ENCODE measurements at regions not wholly inside any gene's neighbourhood (a gene's known extent, or its start where the extent isn't known, plus 50 kb on each side); places are given as distances from the start of the nearest gene placed in this dataset.

DNA sequence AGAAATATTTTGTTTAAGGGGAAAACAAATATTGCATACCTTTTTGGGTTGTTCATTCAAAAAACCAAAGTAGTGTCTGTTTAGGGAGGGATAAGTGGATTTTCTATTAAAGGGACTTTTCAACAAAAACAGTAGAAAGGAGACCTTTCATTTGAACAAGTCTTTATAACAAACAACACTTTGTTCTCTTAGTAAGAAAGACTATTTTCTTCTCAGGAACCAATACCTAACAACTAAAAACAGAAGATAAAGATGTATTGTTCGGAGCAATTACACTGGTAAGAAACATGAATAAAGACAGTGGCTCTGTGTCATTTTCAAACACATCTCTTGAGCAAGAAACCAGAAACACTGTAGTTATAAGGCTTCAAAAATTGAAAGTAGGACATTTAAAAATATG, 1610.1 kb upstream of the PCDH20 start:
- H3K79me2 ChIP-seq (ENCODE audit: control insufficient read depth, low read length): no peaks in the 10 kb centered on the region
- H3K36me3 ChIP-seq (ENCODE audit: control insufficient read depth, low read length): no peaks in the 10 kb centered on the region
- no peaks in the 10 kb centered on the region for H3K9me2 ChIP-seq (replicated peaks; ENCODE audit: control insufficient read depth, low read length)
- no peak overlapping the region for H3K4me2 ChIP-seq (ENCODE audit: low read length)
- no peak overlapping the region for H3K27ac ChIP-seq (ENCODE audit: low read depth, low read length)
- no peak for TF ChIP-seq EZH2phosphoT487 (IDR thresholded peaks at IDR 0.05; ENCODE audit: borderline replicate concordance, low read length)
- TF ChIP-seq, protein P1, sequence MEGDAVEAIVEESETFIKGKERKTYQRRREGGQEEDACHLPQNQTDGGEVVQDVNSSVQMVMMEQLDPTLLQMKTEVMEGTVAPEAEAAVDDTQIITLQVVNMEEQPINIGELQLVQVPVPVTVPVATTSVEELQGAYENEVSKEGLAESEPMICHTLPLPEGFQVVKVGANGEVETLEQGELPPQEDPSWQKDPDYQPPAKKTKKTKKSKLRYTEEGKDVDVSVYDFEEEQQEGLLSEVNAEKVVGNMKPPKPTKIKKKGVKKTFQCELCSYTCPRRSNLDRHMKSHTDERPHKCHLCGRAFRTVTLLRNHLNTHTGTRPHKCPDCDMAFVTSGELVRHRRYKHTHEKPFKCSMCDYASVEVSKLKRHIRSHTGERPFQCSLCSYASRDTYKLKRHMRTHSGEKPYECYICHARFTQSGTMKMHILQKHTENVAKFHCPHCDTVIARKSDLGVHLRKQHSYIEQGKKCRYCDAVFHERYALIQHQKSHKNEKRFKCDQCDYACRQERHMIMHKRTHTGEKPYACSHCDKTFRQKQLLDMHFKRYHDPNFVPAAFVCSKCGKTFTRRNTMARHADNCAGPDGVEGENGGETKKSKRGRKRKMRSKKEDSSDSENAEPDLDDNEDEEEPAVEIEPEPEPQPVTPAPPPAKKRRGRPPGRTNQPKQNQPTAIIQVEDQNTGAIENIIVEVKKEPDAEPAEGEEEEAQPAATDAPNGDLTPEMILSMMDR (IDR thresholded peaks at IDR 0.05; ENCODE audit: low read depth, low read length, poor library complexity, severe bottlenecking): no peak
- H3K4me1 ChIP-seq (ENCODE audit: control insufficient read depth, low read length): no peaks in the 10 kb centered on the region
- H3K4me3 ChIP-seq (ENCODE audit: low read length): no peak overlapping the region
- H3K27me3 ChIP-seq (ENCODE audit: control insufficient read depth, low read length): no peaks in the 10 kb centered on the region
- no peaks in the 10 kb centered on the region for H3F3A ChIP-seq (ENCODE audit: control insufficient read depth, insufficient read depth)
- H4K20me1 ChIP-seq (ENCODE audit: control insufficient read depth, insufficient read depth, low read depth, low read length): no peaks in the 10 kb centered on the region
- H3K9me3 ChIP-seq (ENCODE audit: control insufficient read depth, insufficient read depth, low read length): no peaks in the 10 kb centered on the region; the same call in 1 of the 2 replicates

DNA sequence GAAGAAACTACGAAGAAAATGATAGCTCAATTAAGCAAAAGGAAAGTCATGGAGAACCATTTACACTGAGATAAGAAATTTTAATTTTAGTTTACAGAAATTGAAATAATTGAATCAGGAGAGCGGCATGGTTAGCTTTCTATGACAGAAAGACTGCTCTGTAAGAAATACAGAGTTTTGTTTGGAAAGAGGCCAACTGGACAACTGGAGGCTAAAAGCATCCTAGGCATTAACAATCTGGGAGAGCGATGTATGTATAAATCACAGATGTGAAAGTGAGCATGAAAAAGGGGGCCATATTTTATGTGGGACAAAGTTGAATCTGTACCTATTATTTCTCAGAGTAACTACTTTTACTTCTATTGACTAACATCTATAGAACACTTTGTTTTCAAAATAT, 1608.8 kb upstream of the PCDH20 start:
- no peak overlapping the region for H3K4me3 ChIP-seq (ENCODE audit: low read length)
- H3K4me2 ChIP-seq (ENCODE audit: low read length): no peak overlapping the region
- H3K36me3 ChIP-seq (ENCODE audit: control insufficient read depth, low read length): no peaks in the 10 kb centered on the region
- no peaks in the 10 kb centered on the region for H3F3A ChIP-seq (ENCODE audit: control insufficient read depth, insufficient read depth)
- no peaks in the 10 kb centered on the region for H3K27me3 ChIP-seq (ENCODE audit: control insufficient read depth, low read length)
- no peaks in the 10 kb centered on the region for H3K4me1 ChIP-seq (ENCODE audit: control insufficient read depth, low read length)
- no peak for TF ChIP-seq EZH2phosphoT487 (IDR thresholded peaks at IDR 0.05; ENCODE audit: borderline replicate concordance, low read length)
- TF ChIP-seq, protein P1 (IDR thresholded peaks at IDR 0.05; ENCODE audit: low read depth, low read length, poor library complexity, severe bottlenecking): no peak
- no peaks in the 10 kb centered on the region; the same call in 1 of the 2 replicates for H3K9me3 ChIP-seq (ENCODE audit: control insufficient read depth, insufficient read depth, low read length)
- no peak overlapping the region for H3K27ac ChIP-seq (ENCODE audit: low read depth, low read length)
- H4K20me1 ChIP-seq (ENCODE audit: control insufficient read depth, insufficient read depth, low read depth, low read length): no peaks in the 10 kb centered on the region
- no peaks in the 10 kb centered on the region for H3K79me2 ChIP-seq (ENCODE audit: control insufficient read depth, low read length)
- no peaks in the 10 kb centered on the region for H3K9me2 ChIP-seq (replicated peaks; ENCODE audit: control insufficient read depth, low read length)

DNA sequence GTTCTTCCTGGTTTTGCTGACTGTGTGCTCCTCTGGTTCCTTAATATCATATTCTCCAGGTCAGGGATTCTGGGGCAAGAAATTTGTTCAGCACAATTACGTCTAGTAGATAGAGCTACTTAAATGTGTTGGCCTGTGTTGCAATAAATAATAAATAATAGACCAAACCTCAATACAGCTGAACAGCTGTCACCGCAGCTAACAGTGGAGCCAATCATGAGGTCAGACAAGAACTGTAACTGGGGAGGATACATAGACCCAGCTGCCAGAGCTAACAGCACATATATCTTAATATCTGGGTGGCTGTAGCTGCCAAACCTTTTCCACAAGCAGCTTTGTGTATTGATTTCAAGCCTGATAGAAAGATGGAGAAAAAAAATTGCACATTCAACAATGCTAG, 1596.3 kb upstream of the PCDH20 start:
- H3K9me3 ChIP-seq (ENCODE audit: control insufficient read depth, insufficient read depth, low read length): peaks cover 26% of the 10 kb centered on the region
- TF ChIP-seq, protein P1 (IDR thresholded peaks at IDR 0.05; ENCODE audit: low read depth, low read length, poor library complexity, severe bottlenecking): no peak
- TF ChIP-seq EZH2phosphoT487 (IDR thresholded peaks at IDR 0.05; ENCODE audit: borderline replicate concordance, low read length): no peak
- H3K79me2 ChIP-seq (ENCODE audit: control insufficient read depth, low read length): no peaks in the 10 kb centered on the region
- no peaks in the 10 kb centered on the region for H3K36me3 ChIP-seq (ENCODE audit: control insufficient read depth, low read length)
- H3K9me2 ChIP-seq (replicated peaks; ENCODE audit: control insufficient read depth, low read length): no peaks in the 10 kb centered on the region
- no peaks in the 10 kb centered on the region for H3K4me1 ChIP-seq (ENCODE audit: control insufficient read depth, low read length)
- no peak overlapping the region for H3K27ac ChIP-seq (ENCODE audit: low read depth, low read length)
- H3K27me3 ChIP-seq (ENCODE audit: control insufficient read depth, low read length): no peaks in the 10 kb centered on the region
- no peak overlapping the region for H3K4me3 ChIP-seq (ENCODE audit: low read length)
- H3F3A ChIP-seq (ENCODE audit: control insufficient read depth, insufficient read depth): no peaks in the 10 kb centered on the region
- no peaks in the 10 kb centered on the region for H4K20me1 ChIP-seq (ENCODE audit: control insufficient read depth, insufficient read depth, low read depth, low read length)
- H3K4me2 ChIP-seq (ENCODE audit: low read length): no peak overlapping the region
